HCT116 (cell line): ENCODE measurements at regions not wholly inside any gene's neighbourhood (a gene's known extent, or its start where the extent isn't known, plus 50 kb on each side); places are given as distances from the start of the nearest gene placed in this dataset.
A peak's percentile ranks its signal among the peaks of the same experiment; 100 is the strongest.

Experiments used
- ATAC-seq: fragments of 200-7000 bp; cut with Tn5 transposase; 2 replicates; pipeline ENCODE4 v1.9.1; 2020; ENCODE audit warnings: mild to moderate bottlenecking, moderate library complexity
- BruUV-seq: library from RNA; stranded (reverse); fragments of 400-500 nt; replicated peaks from 2 replicates; lab custom pipeline; 2021; lab: Mats Ljungman, UMichigan
- CTCF ChIA-PET: fragments of 300-600 bp; sonication (Branson Sonifier 250); formaldehyde crosslinking; loops from one replicate; lab custom pipeline; 2021; ENCODE audit warnings: antibody characterized with exemption; lab: Charles Lee
- POLR2A ChIA-PET: fragments of 300-600, 350-600 bp; sonication (Branson Sonifier 250); formaldehyde crosslinking; loops from one replicate; lab custom pipeline; 2021; ENCODE audit warnings: antibody characterized with exemption; lab: Charles Lee
- RAD21 ChIA-PET, 2 experiments: fragments of 300-600 bp; sonication (Branson Sonifier 250); formaldehyde crosslinking; loops; one replicate each; lab custom pipeline; 2023; ENCODE audit warnings: low total read pairs in 2 of 2; ENCODE audit not compliant: uncharacterized antibody in 2 of 2, unreplicated experiment in 2 of 2, low non-redundant PET in 1 of 2; lab: Charles Lee
- DNase-seq: peaks from one replicate; pipeline ENCODE4 v3.0.0-alpha.2; 2010; ENCODE audit warnings: low read depth, low spot score
- H2AFZ ChIP-seq: fragments of 200-600 bp; shearing (Covaris generic), sonication (generic); 2 replicates; pipeline ENCODE4 v1.6.1; 2017; ENCODE audit warnings: low read depth, mixed run types, mixed read lengths, antibody characterized with exemption, low read length; ENCODE audit not compliant: poor library complexity, severe bottlenecking
- H3K27ac ChIP-seq: 2 replicates; pipeline ENCODE4 v1.5.1; 2012; ENCODE audit warnings: low read depth, low read length
- H3K27me3 ChIP-seq: fragments of 200-600 bp; sonication (generic); 2 replicates; pipeline ENCODE4 v1.6.1; 2016; ENCODE audit warnings: mixed run types, low read length, mixed read lengths; ENCODE audit not compliant: insufficient read depth
- H3K36me3 ChIP-seq, 2 experiments: fragments of 200-500 bp in 1 of 2; fragments of 200-600 bp in 1 of 2; sonication (Bioruptor generic) in 1 of 2; sonication (generic) in 1 of 2; 2 replicates each; pipeline versions ENCODE4 v1.5.1 to v1.6.1; 2014 to 2016; ENCODE audit warnings: low read length in 2 of 2, inconsistent platforms in 1 of 2, mixed read lengths in 1 of 2, mixed run types in 1 of 2; ENCODE audit not compliant: insufficient read depth in 2 of 2, control insufficient read depth in 1 of 2
- H3K4me1 ChIP-seq, 2 experiments: fragments of 200-600 bp in 1 of 2; sonication (generic) in 1 of 2; 2 replicates each; pipeline versions ENCODE4 v1.5.1 to v1.6.1; 2012 to 2017; ENCODE audit warnings: low read length in 2 of 2, inconsistent platforms in 1 of 2, mild to moderate bottlenecking in 1 of 2, mixed read lengths in 1 of 2, mixed run types in 1 of 2, moderate library complexity in 1 of 2; ENCODE audit not compliant: insufficient read depth in 2 of 2, control insufficient read depth in 1 of 2
- H3K4me2 ChIP-seq: fragments of 200-600 bp; sonication (generic); 2 replicates; pipeline ENCODE4 v1.6.1; 2017; ENCODE audit warnings: mixed run types, low read length, mixed read lengths
- H3K4me3 ChIP-seq, 2 experiments: fragments of 200-600 bp in 1 of 2; sonication (generic) in 1 of 2; replicated peaks in 1 of 2; 2 replicates each; pipeline ENCODE4 v1.5.1; 2011 to 2016; ENCODE audit warnings: low read length in 2 of 2, control low read depth in 1 of 2, low read depth in 1 of 2, mild to moderate bottlenecking in 1 of 2, mixed read lengths in 1 of 2, mixed run types in 1 of 2
- H3K79me2 ChIP-seq: fragments of 200-600 bp; sonication (generic); 2 replicates; pipeline ENCODE4 v1.6.1; 2017; ENCODE audit warnings: mild to moderate bottlenecking, mixed run types, low read length, moderate library complexity, mixed read lengths; ENCODE audit not compliant: insufficient read depth
- H3K9ac ChIP-seq: fragments of 200-600 bp; sonication (generic); 2 replicates; pipeline ENCODE4 v1.6.1; 2016; ENCODE audit warnings: low read length, mixed read lengths
- H3K9me2 ChIP-seq: fragments of 200-600 bp; sonication (generic), shearing (Covaris generic); 2 replicates; pipeline ENCODE4 v1.6.1; 2017; ENCODE audit warnings: mixed run types, mild to moderate bottlenecking, moderate library complexity; ENCODE audit not compliant: insufficient read depth
- H3K9me3 ChIP-seq, 2 experiments: fragments of 200-500 bp in 1 of 2; fragments of 200-600 bp in 1 of 2; sonication (Bioruptor generic) in 1 of 2; sonication (generic) in 1 of 2; 2 replicates each; pipeline ENCODE4 v1.6.1; 2014 to 2017; ENCODE audit warnings: low read length in 2 of 2, mixed read lengths in 2 of 2, inconsistent platforms in 1 of 2, low read depth in 1 of 2, mild to moderate bottlenecking in 1 of 2, mixed run types in 1 of 2, moderate library complexity in 1 of 2; ENCODE audit not compliant: control insufficient read depth in 1 of 2, insufficient read depth in 1 of 2
- H4K20me1 ChIP-seq: fragments of 200-600 bp; sonication (generic), shearing (Covaris generic); 2 replicates; pipeline ENCODE4 v1.6.1; 2017; ENCODE audit warnings: mixed run types, mild to moderate bottlenecking, moderate library complexity; ENCODE audit not compliant: insufficient read depth
- RAD21 ChIP-seq: IDR thresholded peaks from 2 replicates; pipeline ENCODE4 v1.6.1; 2012; ENCODE audit warnings: low read depth, mild to moderate bottlenecking
- SIN3A ChIP-seq: IDR thresholded peaks from 2 replicates; pipeline ENCODE4 v1.6.1; 2012; ENCODE audit warnings: low read depth
- intact Hi-C: fragments of 100-400 bp; cut with micrococcal nuclease; formaldehyde crosslinking; loops from 2 replicates; pipeline ENCODE4 v1.10.0; 2022
- TF ChIP-seq, protein P1 (sequence below), 3 experiments: fragments of 200-600 bp in 1 of 3; sonication (generic) in 1 of 3; IDR thresholded peaks in 2 of 3; conservative IDR thresholded peaks in 1 of 3; 2 replicates each; pipeline ENCODE4 v1.5.1; 2012 to 2017; ENCODE audit warnings: low read depth in 2 of 3, low read length in 2 of 3, antibody characterized with exemption in 1 of 3, borderline replicate concordance in 1 of 3, control low read depth in 1 of 3, mild to moderate bottlenecking in 1 of 3, mixed read lengths in 1 of 3, mixed run types in 1 of 3, moderate library complexity in 1 of 3; ENCODE audit not compliant: insufficient read depth in 1 of 3

DNA sequence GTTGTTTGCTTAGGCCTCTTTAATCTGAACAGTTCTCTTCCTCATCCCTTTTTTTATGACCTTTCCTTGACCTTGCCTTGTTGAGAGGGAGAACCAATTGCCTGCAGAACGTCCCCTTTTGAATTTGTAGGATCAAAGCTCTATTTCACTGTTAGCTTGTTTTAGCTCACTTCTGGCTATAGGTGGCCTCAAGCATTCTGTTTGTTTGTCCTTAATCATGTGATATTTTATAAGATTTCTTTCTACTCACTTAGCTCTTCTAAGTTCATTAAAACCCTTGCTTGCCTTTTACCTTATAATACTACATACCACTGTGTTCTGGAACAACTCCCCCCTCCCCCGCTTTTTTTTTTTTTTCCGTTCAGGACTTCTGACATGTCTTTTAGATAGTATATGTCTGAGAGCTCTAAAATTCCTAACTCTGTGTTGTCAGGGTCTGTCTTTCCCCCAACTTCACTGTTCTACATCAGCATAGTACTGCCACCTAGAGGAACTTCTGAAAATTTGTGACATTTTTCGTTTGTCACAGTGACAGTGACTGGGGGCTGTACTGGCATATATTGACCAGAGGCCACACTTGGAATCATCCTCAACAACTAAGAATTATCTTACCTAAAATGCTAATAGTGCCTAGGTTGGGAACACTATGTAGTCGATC is 128.5 kb downstream of the LARP7 start:
- POLR2A ChIA-PET, result interaction anchor here (0.7 kb wide), 1 partner anchor 328 kb away, joined by 3 read pairs; no protein-coding TSS in a partner anchor
- Histone ChIP-seq H3K79me2 (no peaks in the 10 kb centered on the region), H2AFZ (no peak overlapping the region)

More for the DNA sequence above, 128.5 kb downstream of the LARP7 start:
- Histone ChIP-seq H3K4me2 (no peak overlapping the region), H4K20me1 (no peaks in the 10 kb centered on the region), H3K27ac (no peak overlapping the region), H3K27me3 (no peaks in the 10 kb centered on the region), H3K4me3 (no peak overlapping the region), H3K36me3 (no peaks in the 10 kb centered on the region), H3K4me1 (peaks cover 0 to 8% of the 10 kb centered on the region in 2 experiments; a peak in 2 of 4 replicates), H3K9me3 (no peaks in the 10 kb centered on the region)
- BruUV-seq, result no TSS peak
- peak; percentile 83 for ATAC-seq
- intact Hi-C loops, result loop anchor here (5.0 to 10.0 kb wide), 2 partner anchors 327 to 1619 kb away; no protein-coding TSS in a partner anchor
- peak; percentile 43 for DNase-seq
- TF ChIP-seq SIN3A, result no peak
- TF ChIP-seq, protein P1, sequence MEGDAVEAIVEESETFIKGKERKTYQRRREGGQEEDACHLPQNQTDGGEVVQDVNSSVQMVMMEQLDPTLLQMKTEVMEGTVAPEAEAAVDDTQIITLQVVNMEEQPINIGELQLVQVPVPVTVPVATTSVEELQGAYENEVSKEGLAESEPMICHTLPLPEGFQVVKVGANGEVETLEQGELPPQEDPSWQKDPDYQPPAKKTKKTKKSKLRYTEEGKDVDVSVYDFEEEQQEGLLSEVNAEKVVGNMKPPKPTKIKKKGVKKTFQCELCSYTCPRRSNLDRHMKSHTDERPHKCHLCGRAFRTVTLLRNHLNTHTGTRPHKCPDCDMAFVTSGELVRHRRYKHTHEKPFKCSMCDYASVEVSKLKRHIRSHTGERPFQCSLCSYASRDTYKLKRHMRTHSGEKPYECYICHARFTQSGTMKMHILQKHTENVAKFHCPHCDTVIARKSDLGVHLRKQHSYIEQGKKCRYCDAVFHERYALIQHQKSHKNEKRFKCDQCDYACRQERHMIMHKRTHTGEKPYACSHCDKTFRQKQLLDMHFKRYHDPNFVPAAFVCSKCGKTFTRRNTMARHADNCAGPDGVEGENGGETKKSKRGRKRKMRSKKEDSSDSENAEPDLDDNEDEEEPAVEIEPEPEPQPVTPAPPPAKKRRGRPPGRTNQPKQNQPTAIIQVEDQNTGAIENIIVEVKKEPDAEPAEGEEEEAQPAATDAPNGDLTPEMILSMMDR (IDR thresholded peaks at IDR 0.05 in 2 of 3, conservative IDR thresholded peaks at IDR 0.05 in 1 of 3; ENCODE audit: borderline replicate concordance in 1 of 3, insufficient read depth in 1 of 3, low read depth in 2 of 3, low read length in 2 of 3), result peak; percentile 44 to 66 (median 53); a peak in 5 of 6 replicates
- TF ChIP-seq RAD21, result peak; percentile 64
- TF ChIP-seq, all 23 proteins: peak for 2
- CTCF ChIA-PET, result interaction anchor here (0.6 to 2.4 kb wide), 30 partner anchors 9 to 910 kb away, joined by 3 to 25 read pairs (median 4); no protein-coding TSS in a partner anchor
- no peak overlapping the region for H3K9ac ChIP-seq
- RAD21 ChIA-PET, result interaction anchor here (0.9 to 1.6 kb wide), 3 partner anchors 173 to 241 kb away, joined by 3 to 5 read pairs (median 4); no protein-coding TSS in a partner anchor
- no peaks in the 10 kb centered on the region for H3K9me2 ChIP-seq
